SK-N-SH treated with all-trans-retinoic acid at 6 μM for 48 hours (cell line): ENCODE measurements at regions not wholly inside any gene's neighbourhood (a gene's known extent, or its start where the extent isn't known, plus 50 kb on each side); places are given as distances from the start of the nearest gene placed in this dataset.

Experiments used
- ATAC-seq: fragments of 200-7000 bp; cut with Tn5 transposase; 3 replicates; pipeline ENCODE4 v1.9.1; 2020; ENCODE audit warnings: mild to moderate bottlenecking, moderate library complexity
- BACH2 ChIP-seq: fragments of 250-450 bp; sonication (Bioruptor Pico); IDR thresholded peaks from 2 replicates; pipeline ENCODE4 v1.9.0; 2021; ENCODE audit warnings: mild to moderate bottlenecking, borderline replicate concordance
- CREB5 ChIP-seq: fragments of 250-450 bp; sonication (Bioruptor Pico); IDR thresholded peaks from 2 replicates; pipeline ENCODE4 v1.5.1; 2020; ENCODE audit warnings: low read depth, mild to moderate bottlenecking, moderate library complexity
- CSDC2 ChIP-seq: fragments of 250-450 bp; sonication (Bioruptor Pico); IDR thresholded peaks from 2 replicates; pipeline ENCODE4 v1.5.0; 2020; ENCODE audit warnings: mild to moderate bottlenecking, moderate library complexity
- CSRNP3 ChIP-seq: fragments of 250-450 bp; sonication (Bioruptor Pico); IDR thresholded peaks from 2 replicates; pipeline ENCODE4 v1.5.1; 2021; ENCODE audit warnings: mild to moderate bottlenecking, moderate library complexity
- ESRRG ChIP-seq: fragments of 250-450 bp; sonication (Bioruptor Pico); IDR thresholded peaks from 2 replicates; pipeline ENCODE4 v1.6.1; 2021; ENCODE audit warnings: mild to moderate bottlenecking
- GLIS3 ChIP-seq: fragments of 250-450 bp; sonication (Bioruptor Pico); IDR thresholded peaks from 2 replicates; pipeline ENCODE4 v1.5.0; 2020; ENCODE audit warnings: mild to moderate bottlenecking, moderate library complexity
- ISL1 ChIP-seq: fragments of 250-450 bp; sonication (Bioruptor Pico); IDR thresholded peaks from 2 replicates; pipeline ENCODE4 v2.1.2; 2022; ENCODE audit warnings: mild to moderate bottlenecking, moderate library complexity
- OSR1 ChIP-seq: fragments of 250-450 bp; sonication (Bioruptor Pico); IDR thresholded peaks from 2 replicates; pipeline ENCODE4 v1.8.0; 2022; ENCODE audit warnings: moderate library complexity, mild to moderate bottlenecking, inconsistent platforms
- PATZ1 ChIP-seq: fragments of 250-450 bp; sonication (Bioruptor Pico); IDR thresholded peaks from 2 replicates; pipeline ENCODE4 v1.8.0; 2020; ENCODE audit warnings: mild to moderate bottlenecking, moderate library complexity, borderline replicate concordance
- POU6F1 ChIP-seq: fragments of 250-450 bp; sonication (Bioruptor Pico); IDR thresholded peaks from 2 replicates; pipeline ENCODE4 v1.8.0; 2021; ENCODE audit warnings: low read depth, mild to moderate bottlenecking, moderate library complexity, borderline replicate concordance
- PPARA ChIP-seq: fragments of 250-450 bp; sonication (Bioruptor Pico); IDR thresholded peaks from 2 replicates; pipeline ENCODE4 v1.5.0; 2020; ENCODE audit warnings: mild to moderate bottlenecking, borderline replicate concordance
- RARB ChIP-seq: fragments of 250-450 bp; sonication (Bioruptor Pico); IDR thresholded peaks from 2 replicates; pipeline ENCODE4 v1.8.0; 2021; ENCODE audit warnings: mild to moderate bottlenecking, moderate library complexity
- SNAI2 ChIP-seq: fragments of 250-450 bp; sonication (Bioruptor Pico); IDR thresholded peaks from 2 replicates; pipeline ENCODE4 v1.5.0; 2020; ENCODE audit warnings: mild to moderate bottlenecking, moderate library complexity
- TCF4 ChIP-seq: fragments of 250-450 bp; sonication (Bioruptor Pico); IDR thresholded peaks from 2 replicates; pipeline ENCODE4 v1.8.0; 2021; ENCODE audit warnings: mild to moderate bottlenecking, moderate library complexity, borderline replicate concordance
- TOX ChIP-seq: fragments of 250-450 bp; sonication (Bioruptor Pico); IDR thresholded peaks from 2 replicates; pipeline ENCODE4 v1.8.0; 2021; ENCODE audit warnings: mild to moderate bottlenecking, moderate library complexity, borderline replicate concordance
- TSHZ2 ChIP-seq: fragments of 250-450 bp; sonication (Bioruptor Pico); IDR thresholded peaks from 2 replicates; pipeline ENCODE4 v1.5.0; 2020; ENCODE audit warnings: mild to moderate bottlenecking, moderate library complexity
- ZC3H10 ChIP-seq: fragments of 250-450 bp; sonication (Bioruptor Pico); IDR thresholded peaks from 2 replicates; pipeline ENCODE4 v1.5.1; 2021; ENCODE audit warnings: mild to moderate bottlenecking, moderate library complexity
- ZFP30 ChIP-seq: fragments of 450-650 bp; formaldehyde crosslinking; IDR thresholded peaks from 2 replicates; pipeline ENCODE4 v1.5.0; 2022; ENCODE audit warnings: mild to moderate bottlenecking, moderate library complexity
- ZNF565 ChIP-seq: fragments of 450-650 bp; formaldehyde crosslinking; conservative IDR thresholded peaks from 2 replicates; pipeline ENCODE4 v1.5.0; 2020; ENCODE audit warnings: low read depth, mild to moderate bottlenecking, moderate library complexity
- ZNF70 ChIP-seq: fragments of 450-650 bp; formaldehyde crosslinking; IDR thresholded peaks from 2 replicates; pipeline ENCODE4 v1.5.0; 2020; ENCODE audit warnings: mild to moderate bottlenecking, moderate library complexity
- ZNF8 ChIP-seq: fragments of 450-650 bp; formaldehyde crosslinking; IDR thresholded peaks from 2 replicates; pipeline ENCODE4 v1.5.0; 2020; ENCODE audit warnings: mild to moderate bottlenecking, moderate library complexity

- no peak for TF ChIP-seq POU6F1 (CRISPR knock-in tag)
Measured at GRCh38 chr6:126804332-126805064, 314.0 kb upstream of the RSPO3 start (continued).

- TF ChIP-seq ESRRG (CRISPR knock-in tag) (no peak), OSR1 (CRISPR knock-in tag) (no peak), ISL1 (CRISPR knock-in tag) (no peak), POU6F1 (CRISPR knock-in tag) (no peak), ZNF565 (CRISPR knock-in tag) (no peak), GLIS3 (CRISPR knock-in tag) (no peak), ZNF8 (CRISPR knock-in tag) (no peak), ZC3H10 (CRISPR knock-in tag) (no peak), RARB (no peak), CREB5 (no peak), ZNF70 (CRISPR knock-in tag) (no peak), CSRNP3 (CRISPR knock-in tag) (no peak), CSDC2 (CRISPR knock-in tag) (no peak)
- no peak for ATAC-seq
Measured at GRCh38 chr6:126805861-126806260, 312.6 kb upstream of the RSPO3 start.

- ATAC-seq: no peak
- TF ChIP-seq CREB5: no peak
- TF ChIP-seq SNAI2 (CRISPR knock-in tag): no peak
- TF ChIP-seq ISL1 (CRISPR knock-in tag): no peak
- TF ChIP-seq TOX: no peak
Measured at GRCh38 chr6:126807876-126808275, 310.6 kb upstream of the RSPO3 start.

GRCh38 chr6:126811321-126811720 lies 307.1 kb upstream of the RSPO3 start:
- TF ChIP-seq CSDC2 (CRISPR knock-in tag) (no peak), TSHZ2 (CRISPR knock-in tag) (no peak), ZNF8 (CRISPR knock-in tag) (no peak), TOX (no peak), RARB (no peak), BACH2 (CRISPR knock-in tag) (no peak), PPARA (CRISPR knock-in tag) (no peak), ZFP30 (CRISPR knock-in tag) (no peak), PATZ1 (CRISPR knock-in tag) (no peak), ZC3H10 (CRISPR knock-in tag) (no peak), CSRNP3 (CRISPR knock-in tag) (no peak), TCF4 (no peak), SNAI2 (CRISPR knock-in tag) (no peak), OSR1 (CRISPR knock-in tag) (no peak), ESRRG (CRISPR knock-in tag) (no peak)
- ATAC-seq: no peak
